Stimulated activated CD8-positive, alpha-beta memory T cell treated with anti-CD3 and anti-CD28 coated beads, Interleukin-12 subunit alpha, Interleukin-12 subunit beta, amount 100 ng/mL, for 24 hours (primary cell): ENCODE measurements at regions not wholly inside any gene's neighbourhood (a gene's known extent, or its start where the extent isn't known, plus 50 kb on each side); places are given as distances from the start of the nearest gene placed in this dataset.

Experiments
- DNase-seq: peaks from one replicate; pipeline ENCODE4 v3.0.0-alpha.2; 2020; ENCODE audit errors: extremely low read depth

GRCh38 chr3:72303926-72304325, 519.0 kb upstream of the PROK2 start:
- no peak for DNase-seq

DNA sequence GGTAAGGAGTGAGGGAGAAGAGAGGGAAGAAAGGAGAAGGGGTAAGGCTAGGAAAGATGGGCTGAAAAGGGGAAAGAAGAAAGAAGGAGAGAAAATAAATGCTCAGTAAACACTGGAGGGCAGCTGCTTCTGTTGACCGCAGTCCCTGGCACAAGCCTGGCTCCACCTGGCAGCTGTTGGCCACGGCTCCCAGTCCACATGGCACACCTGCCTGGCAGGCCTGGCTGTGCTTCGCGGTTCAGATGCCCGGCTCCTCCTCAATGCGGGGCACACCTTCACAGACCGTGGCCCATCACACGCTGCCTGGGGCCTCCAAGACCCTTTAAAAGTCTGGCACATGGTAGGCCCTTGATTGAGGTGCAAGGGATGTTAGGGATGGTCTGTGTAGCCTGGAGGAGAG, 516.8 kb upstream of the PROK2 start:
- DNase-seq = no peak

DNA sequence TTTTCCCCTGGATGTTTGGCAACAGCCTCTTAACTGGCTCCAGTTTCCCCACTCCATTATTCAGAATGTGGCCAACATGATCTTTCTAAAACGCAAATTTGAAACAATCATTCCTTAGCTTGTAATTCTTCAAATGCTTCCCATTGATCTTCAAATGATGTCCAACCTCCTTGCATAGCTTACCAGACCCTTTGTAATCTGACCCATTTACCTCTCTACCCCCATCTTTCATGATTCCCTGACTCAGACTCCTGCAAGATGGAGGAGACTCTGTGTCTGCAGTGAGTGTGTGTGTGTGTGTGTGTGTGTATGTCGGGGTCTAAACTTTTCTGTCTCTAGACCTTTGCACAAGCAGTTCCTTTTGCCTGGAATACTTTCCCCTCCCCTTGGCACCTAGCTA, 515.7 kb upstream of the PROK2 start:
- DNase-seq = no peak

- no peak for DNase-seq
These were observed 514.9 kb upstream of the PROK2 start for GRCh38 chr3:72299823-72300222.

DNA sequence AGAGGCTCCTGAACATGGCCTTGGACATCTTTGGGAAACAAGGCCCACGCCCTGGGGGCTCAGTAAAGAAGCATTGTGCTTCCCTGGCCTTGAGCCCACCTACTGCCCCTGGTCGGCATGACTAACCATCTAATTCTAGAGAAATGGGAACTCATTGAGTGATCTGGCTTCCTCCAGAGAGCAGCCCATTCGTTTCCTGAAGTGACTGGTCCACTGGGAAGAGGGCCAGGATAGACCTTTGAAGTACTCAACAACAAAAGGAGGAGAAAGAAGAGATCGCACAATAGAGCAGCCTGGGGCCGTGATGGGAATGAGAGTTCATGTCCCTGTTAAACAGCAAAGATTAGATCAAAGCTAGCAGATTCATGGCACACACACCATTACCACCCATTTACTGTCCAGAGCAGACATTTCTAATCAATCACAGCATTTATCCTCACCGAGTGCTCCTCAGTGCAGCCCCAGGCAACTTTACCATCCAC, 514.4 kb upstream of the PROK2 start:
- no peak for DNase-seq

DNA sequence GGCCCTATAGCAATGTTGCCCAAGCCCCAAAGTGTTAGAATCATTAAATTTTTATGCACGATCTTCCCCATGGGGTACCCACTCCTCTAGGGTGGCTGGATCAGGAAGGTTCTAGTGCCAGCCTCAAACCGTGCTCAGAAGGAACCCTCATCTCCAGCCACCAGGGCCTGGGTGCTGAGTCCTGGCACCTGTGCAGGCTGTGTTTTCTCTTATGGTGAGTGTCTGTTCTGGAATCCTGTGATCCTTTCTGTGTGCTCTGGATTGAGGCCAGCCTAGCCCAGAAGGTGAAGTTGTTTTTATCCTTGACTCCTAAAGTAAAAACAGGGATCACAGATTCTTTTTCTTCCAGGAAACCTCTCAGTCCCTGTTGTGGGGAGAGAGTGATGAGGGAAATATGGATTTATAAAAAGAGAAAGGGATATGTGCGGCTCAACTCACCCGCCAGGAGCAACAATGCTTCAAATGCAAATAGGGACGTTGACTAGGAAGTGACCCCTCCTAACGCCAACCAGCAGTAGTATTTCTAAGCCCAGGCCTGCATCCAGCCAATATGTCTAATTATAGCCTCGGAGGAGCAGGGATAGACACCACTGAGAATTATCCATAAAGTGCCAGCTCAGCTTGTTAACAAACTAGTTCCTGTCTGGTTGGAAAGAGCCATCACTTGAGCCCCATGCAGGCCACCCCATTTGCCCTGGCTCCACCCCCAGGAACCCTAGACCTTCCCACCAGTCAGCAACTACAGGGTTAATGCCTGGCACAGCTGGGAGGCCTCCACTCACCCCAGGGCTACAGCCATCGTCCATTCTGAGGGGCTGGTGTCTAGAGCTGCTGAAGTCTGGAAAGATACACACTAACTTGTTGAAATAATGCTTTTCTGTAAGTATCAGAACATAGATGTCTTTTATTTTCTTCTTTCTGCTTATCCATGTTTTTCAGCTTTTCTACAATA, 513.5 kb upstream of the PROK2 start:
- no peak for DNase-seq

DNA sequence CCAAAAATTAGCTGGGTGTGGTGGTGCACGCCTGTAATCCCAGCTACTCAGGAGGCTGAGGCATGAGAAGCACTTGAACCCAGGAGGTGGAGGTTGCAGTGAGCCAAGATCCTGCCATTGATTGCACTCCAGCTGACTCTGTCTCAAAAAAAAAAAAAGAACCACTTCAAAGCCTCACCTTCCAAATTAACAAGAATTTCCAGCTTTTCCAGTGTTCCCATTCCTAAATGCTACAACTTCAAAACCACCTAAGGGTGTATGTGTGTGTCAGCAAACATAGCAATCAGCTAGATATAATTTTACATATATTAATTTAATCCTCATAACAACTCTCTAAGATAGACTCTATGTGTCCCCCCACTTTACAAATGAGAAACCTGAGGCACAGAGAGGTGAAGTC, 512.5 kb upstream of the PROK2 start:
- DNase-seq = no peak

GRCh38 chr3:72296477-72297111, 511.6 kb upstream of the PROK2 start:
- no peak for DNase-seq

- DNase-seq = no peak
These were observed 511.1 kb upstream of the PROK2 start for GRCh38 chr3:72295962-72296450.

- DNase-seq = no peak
These were observed 510.5 kb upstream of the PROK2 start for GRCh38 chr3:72295276-72295961.

DNA sequence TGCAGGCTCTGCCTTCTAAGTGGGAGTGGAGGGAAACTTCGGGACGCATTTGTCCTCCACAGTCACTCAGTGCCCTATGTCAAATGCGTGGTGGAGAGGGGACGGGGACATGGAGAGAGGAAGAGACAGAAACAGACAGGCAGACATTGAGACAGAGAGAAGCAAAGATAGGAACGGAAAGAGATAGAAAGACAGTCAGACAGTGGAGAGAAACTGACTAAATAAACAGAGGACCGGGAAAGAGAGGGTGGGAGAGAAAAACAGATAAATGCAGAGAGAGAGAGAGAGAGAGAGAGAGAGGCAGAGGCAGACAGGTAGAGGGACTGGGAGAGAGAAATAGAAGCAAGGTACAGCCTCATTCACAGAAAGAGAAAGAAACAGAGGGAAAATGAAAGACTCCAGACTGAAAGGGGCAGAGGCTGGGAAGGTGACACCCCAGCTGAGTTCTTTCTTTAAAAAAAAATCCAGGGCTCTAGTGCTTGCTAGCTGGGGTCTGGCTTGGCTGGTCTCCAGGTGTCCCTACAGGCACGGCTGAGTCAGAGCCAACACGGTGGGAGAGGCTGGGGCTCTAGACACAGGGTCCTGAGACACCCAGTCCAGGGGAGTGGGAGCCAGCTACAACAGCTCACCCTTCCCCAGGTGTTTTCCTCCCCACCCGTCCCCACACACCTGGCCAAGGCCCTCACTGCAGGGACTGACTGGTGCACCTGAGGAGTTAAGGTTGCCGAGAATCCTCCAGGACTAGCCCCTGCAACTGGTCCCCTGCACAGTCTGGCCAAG, 506.1 kb upstream of the PROK2 start:
- DNase-seq = no peak

- no peak for DNase-seq
These were observed 504.7 kb upstream of the PROK2 start for GRCh38 chr3:72289692-72290071.

- DNase-seq = no peak
These were observed 504.2 kb upstream of the PROK2 start for GRCh38 chr3:72288955-72289691.

DNA sequence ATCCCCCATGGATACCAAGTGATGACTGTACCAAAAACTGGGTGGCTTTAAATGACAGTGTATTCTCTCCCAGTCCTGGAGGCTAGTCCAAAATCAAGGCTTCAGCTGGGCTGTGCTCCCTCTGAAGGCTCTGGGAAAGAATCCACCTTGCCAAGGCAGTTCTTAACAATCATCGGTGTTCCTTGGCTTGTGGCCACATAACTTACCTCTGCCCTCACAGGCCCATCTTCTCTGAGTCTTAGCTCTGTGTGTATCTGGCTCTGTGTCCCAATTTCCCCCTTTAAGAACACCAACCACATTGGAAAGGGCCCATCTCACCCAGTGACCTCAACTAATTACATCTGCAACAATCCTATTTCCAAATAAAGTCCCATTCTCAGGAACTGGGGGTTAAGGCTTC, 503.0 kb upstream of the PROK2 start:
- no peak for DNase-seq

- DNase-seq = no peak
These were observed 500.6 kb upstream of the PROK2 start for GRCh38 chr3:72285502-72285901.

- DNase-seq = no peak
These were observed 499.5 kb upstream of the PROK2 start for GRCh38 chr3:72284471-72284870.

DNA sequence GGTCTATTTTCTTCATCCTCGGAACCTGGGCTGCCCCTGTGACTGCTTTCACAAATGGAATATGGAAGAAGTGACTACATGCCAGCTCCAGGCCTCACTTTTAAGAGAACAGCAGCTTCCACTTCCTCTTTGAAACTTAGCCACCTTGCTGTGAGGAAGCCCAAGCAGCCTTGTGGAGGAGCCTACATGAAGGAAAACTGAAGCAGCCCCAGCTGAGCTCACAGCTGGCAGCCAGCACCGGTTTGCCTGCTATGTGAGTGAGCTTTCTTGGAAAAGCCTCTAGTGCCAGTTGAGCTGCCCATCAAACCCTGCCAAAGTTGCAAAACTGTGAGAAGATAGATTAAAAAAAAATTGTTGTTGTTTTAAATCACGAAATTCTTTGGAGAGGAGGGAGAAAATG, 498.0 kb upstream of the PROK2 start:
- no peak for DNase-seq

- DNase-seq = no peak
These were observed 496.6 kb upstream of the PROK2 start for GRCh38 chr3:72281551-72281950.

- DNase-seq = no peak
These were observed 495.9 kb upstream of the PROK2 start for GRCh38 chr3:72280876-72281275.

GRCh38 chr3:72279631-72280041, 494.7 kb upstream of the PROK2 start:
- DNase-seq = no peak

DNA sequence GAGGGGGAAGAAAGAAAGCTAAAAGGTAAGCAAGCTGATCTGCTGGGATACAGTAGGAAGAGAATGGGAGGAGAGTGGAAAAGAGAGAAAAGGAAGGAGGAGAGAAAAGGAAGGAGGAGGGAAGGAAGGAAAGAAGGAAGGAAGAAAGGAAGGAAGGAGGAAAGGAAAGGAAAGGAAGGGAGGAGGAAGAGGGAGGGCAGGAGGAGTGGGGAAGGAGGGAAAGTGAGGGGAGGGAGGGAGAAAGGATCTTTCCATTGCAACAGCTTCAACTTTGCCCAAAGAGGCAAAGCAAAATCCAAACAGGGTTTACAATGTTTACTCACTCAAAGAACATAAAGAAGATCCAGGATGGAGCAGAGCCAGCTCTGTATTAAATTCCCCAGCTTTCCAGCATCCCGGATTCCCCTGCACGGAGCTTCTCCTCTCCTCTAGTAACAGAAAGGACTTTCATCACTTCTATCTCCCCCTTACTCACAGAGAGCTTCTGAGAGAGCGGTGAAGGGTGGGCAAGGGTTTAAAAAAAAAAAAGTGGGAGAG, 494.2 kb upstream of the PROK2 start:
- no peak for DNase-seq
